Endothelial cell of umbilical vein (primary cell): ENCODE measurements at regions not wholly inside any gene's neighbourhood (a gene's known extent, or its start where the extent isn't known, plus 50 kb on each side); places are given as distances from the start of the nearest gene placed in this dataset.

Source experiments
- CTCF ChIP-seq, 2 donors: IDR thresholded peaks; 1 replicate in 1 of 2; 2 replicates in 1 of 2; pipeline ENCODE4 v1.5.1; 2011; ENCODE audit warnings: low read length in 2 of 2, mild to moderate bottlenecking in 2 of 2, moderate library complexity in 2 of 2, control low read depth in 1 of 2, inconsistent platforms in 1 of 2, low read depth in 1 of 2; ENCODE audit not compliant: insufficient read depth in 1 of 2; ENCODE audit errors: extremely low read depth in 1 of 2
- EZH2 ChIP-seq: IDR thresholded peaks from 2 replicates; pipeline ENCODE4 v1.6.1; 2012; ENCODE audit warnings: borderline replicate concordance, low read depth, mild to moderate bottlenecking, moderate library complexity, low read length, inconsistent platforms; ENCODE audit not compliant: severe bottlenecking
- GATA2 ChIP-seq: IDR thresholded peaks from 2 replicates; pipeline ENCODE4 v1.7.0; 2011; ENCODE audit warnings: low read depth, mild to moderate bottlenecking, moderate library complexity, mixed read lengths, low read length; ENCODE audit not compliant: insufficient read length, insufficient read depth
- MAX ChIP-seq: IDR thresholded peaks from 2 replicates; pipeline ENCODE4 v1.6.1; 2011; ENCODE audit not compliant: insufficient read depth, insufficient read length
- MYC ChIP-seq: IDR thresholded peaks from one replicate; pipeline ENCODE4 v1.6.1; 2011; ENCODE audit warnings: mild to moderate bottlenecking, low read depth, low read length
- POLR2A ChIP-seq: IDR thresholded peaks from 2 replicates; pipeline ENCODE4 v1.6.1; 2012; ENCODE audit warnings: low read depth, mild to moderate bottlenecking, control low read depth, low read length
- POLR2AphosphoS5 ChIP-seq: IDR thresholded peaks from 2 replicates; pipeline ENCODE4 v1.6.1; 2012; ENCODE audit warnings: low read depth, mild to moderate bottlenecking, control low read depth, low read length, moderate library complexity; ENCODE audit not compliant: insufficient read depth

- TF ChIP-seq MAX (no peak), CTCF (IDR thresholded peaks at IDR 0.05; ENCODE audit: extremely low read depth in 1 of 2, insufficient read depth in 1 of 2, low read depth in 1 of 2, low read length in 2 of 2) (no peak), POLR2AphosphoS5 (no peak), EZH2 (no peak), GATA2 (no peak), POLR2A (no peak), MYC (no peak)
Observed at GRCh38 chr19:56991912-56992311, 127.9 kb upstream of the USP29 start.
